HG02884 (cell line): ENCODE measurements at regions not wholly inside any gene's neighbourhood (a gene's known extent, or its start where the extent isn't known, plus 50 kb on each side); places are given as distances from the start of the nearest gene placed in this dataset.
"Not testable (repeated sequence)": the region's sequence is repeated elsewhere in the genome, so short reads cannot be mapped to it uniquely, and the experiment has no call there.

ENCODE experiments used
- ATAC-seq: cut with Tn5 transposase; IDR thresholded peaks from one replicate; pipeline ENCODE4 v1.9.1; 2021; ENCODE audit warnings: mild to moderate bottlenecking, moderate library complexity; ENCODE audit not compliant: unreplicated experiment

- ATAC-seq = no peak
These were observed 833.1 kb downstream of the FLRT2 start for GRCh38 chr14:86363047-86363446.

DNA sequence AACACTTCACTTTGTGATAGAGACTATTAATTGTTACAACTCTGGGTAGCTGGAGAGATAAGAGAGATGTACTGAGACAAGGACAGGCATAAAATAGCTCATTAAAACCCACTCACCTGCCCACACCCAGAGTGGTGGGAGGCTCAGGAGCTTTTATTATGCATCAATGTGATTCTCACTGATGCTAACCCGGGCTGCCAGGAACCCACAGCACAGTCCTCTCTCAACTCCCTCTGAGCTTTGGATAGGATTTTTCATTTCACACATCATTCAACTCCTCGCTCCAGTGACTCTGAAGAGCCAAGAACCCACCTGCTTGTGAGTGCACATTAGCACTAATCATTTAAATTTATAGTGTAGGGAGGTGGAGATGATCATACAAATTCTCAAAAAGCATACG is 827.9 kb downstream of the FLRT2 start:
- no peak for ATAC-seq

DNA sequence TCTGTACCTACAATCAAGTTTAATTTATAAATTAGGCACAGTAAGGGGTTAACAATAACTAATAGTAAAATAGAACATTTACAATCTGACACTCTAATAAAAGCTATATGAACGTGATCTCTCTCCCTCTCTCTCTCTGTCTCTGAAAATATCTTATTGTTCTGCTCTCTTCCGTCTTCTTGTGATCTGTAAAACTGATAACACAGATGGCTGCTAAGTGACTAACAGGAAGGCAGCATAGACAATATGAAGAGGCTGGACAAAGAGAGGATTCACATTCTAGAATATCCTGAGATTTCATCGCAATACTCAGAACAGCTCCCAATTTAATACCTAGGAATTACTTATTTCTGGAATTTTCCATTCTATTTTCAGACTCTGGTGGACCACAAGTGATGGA is 827.2 kb downstream of the FLRT2 start:
- ATAC-seq = no peak

DNA sequence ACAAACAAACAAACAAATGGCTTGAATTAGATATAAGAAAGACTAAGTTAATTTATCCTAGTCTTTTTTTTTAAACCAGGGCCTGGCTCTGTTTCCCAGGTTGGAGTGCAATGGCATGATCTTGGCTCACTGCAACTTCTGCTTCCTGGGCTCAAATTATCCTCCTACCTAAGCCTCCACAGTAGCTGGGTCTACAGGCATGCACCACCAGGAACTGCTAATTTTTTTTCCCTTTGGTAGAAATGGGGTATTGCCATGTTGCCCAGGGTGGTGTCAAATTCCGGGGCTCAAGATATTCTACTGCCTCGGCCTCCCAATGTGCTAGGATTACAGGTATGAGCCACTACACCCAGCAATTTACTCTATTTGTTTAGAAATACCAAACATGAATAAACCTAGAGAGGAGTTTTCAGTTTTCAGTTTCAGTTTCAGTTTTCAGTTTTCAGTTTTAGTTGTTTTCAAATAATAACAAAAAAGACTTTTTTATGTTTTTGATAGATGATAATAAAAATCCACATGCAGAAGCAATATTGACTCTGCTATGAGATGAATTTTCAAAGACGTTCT is 817.0 kb downstream of the FLRT2 start:
- no peak for ATAC-seq

GRCh38 chr14:86334355-86334754 is 804.4 kb downstream of the FLRT2 start:
- no peak for ATAC-seq

- no peak for ATAC-seq
These were observed 803.5 kb downstream of the FLRT2 start for GRCh38 chr14:86333493-86333892.

DNA sequence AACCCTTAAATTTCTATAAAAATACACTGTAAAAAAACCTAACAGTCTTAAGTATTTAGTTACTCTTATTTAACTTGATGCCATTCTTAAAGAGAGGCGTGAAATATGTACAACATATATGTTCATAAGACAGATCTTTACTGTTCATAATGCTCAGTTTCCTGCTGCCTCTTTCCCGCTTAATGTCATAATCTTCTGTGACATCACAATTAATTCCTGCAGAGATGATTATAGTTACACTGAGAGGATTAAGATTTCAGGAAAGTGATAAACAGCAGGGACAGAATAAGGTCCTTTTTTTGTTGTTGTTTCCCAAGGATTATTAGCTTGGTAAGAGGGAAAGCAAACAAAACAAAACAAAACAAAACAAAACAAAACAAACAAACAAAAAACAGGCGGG is 801.4 kb downstream of the FLRT2 start:
- no peak for ATAC-seq

GRCh38 chr14:86321151-86321550 is 791.2 kb downstream of the FLRT2 start:
- no peak for ATAC-seq

DNA sequence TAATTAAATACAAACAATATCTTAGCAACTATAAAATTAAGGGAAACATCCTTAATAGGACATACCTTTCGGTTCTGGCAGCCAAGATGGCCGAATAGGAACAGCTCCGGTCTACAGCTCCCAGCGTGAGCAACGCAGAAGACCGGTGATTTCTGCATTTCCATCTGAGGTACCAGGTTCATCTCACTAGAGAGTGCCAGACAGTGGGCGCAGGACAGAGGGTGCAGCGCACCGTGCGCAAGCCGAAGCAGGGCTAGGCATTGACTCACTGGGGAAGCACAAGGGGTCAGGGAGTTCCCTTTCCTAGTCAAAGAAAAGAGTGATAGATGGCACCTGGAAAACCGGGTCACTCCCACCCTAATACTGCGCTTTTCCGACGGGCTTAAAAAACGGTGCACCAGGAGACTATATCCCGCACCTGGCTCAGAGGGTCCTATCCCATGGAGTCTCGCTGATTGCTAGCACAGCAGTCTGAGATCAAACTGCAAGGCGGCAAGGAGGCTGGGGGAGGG is 782.3 kb downstream of the FLRT2 start:
- ATAC-seq = not testable (repeated sequence)

- ATAC-seq = no peak
These were observed 781.2 kb downstream of the FLRT2 start for GRCh38 chr14:86311151-86311550.

DNA sequence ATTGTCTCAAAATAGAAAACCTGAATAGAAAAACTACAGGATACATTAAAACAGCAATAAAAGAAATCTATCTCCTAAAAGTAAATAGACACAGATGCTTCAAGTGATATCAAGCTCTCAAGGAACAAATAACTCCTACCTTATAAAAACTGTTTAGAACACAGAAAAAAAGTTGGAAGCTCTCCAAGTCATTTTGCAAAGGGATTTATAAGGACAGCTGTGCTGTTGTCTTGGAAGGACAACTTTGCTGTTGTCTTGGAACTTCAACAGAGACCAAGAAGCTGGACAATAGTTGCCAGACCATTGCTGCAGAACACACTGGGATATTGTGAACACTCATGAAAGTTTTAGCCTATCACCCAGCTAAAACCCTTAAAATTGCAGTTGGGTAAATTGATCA is 780.7 kb downstream of the FLRT2 start:
- no peak for ATAC-seq

DNA sequence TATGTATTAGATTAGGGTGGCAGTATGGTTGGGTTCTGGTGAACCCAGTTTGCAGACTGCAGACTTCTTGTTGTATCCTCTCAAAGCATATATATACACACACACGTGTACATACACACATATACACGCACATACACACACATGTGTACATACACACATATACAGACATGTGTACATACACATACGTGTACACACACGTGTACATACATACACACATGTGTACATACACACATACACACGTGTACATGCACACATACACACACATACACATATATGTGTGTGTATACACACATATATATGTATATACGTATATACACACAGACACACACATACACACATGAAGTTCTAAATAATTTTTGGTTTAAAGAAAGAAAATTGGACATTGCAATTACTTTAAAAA is 780.2 kb downstream of the FLRT2 start:
- no peak for ATAC-seq

GRCh38 chr14:86305058-86305457 is 775.1 kb downstream of the FLRT2 start:
- no peak for ATAC-seq

- ATAC-seq = no peak
These were observed 770.0 kb downstream of the FLRT2 start for GRCh38 chr14:86299994-86300393.

GRCh38 chr14:86296173-86296572 is 766.2 kb downstream of the FLRT2 start:
- no peak for ATAC-seq

DNA sequence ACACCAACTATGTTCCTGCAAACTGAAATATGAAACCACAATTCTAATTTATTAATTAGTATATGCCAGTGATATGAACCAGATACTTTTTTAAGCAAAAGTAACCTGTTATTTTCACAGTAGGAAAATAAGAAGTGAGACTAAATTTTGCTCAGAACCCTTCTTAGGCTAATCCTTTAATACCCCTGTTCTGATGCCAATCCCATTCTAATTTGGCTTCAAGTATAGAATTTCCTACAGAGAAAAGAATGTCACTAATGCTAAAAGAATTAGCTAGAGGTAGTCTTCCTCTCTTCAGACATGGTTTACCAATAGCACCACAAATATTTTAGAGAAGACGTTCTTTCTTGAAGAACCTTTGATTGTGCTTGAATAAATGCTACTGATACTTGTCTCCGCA is 758.4 kb downstream of the FLRT2 start:
- ATAC-seq = no peak

GRCh38 chr14:86279405-86279804 is 749.5 kb downstream of the FLRT2 start:
- ATAC-seq = no peak

DNA sequence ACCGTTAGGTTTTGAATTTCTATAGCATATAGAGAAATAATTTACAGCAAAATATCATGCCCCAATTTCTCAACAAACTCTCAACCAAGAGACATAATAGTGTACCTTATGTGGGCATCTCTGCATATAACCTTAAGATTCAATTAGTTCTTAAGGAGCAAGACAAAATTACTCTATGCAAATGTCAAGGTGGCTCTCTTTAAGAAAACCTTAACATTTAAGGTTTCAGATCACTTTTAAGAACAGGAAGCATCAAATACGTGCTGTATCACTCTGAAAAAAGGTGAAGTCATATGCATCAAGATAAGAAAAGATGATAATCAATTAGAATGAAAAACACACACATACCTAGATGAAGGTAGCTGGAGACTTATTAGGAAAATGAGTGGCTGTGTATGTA is 728.0 kb downstream of the FLRT2 start:
- ATAC-seq = no peak

DNA sequence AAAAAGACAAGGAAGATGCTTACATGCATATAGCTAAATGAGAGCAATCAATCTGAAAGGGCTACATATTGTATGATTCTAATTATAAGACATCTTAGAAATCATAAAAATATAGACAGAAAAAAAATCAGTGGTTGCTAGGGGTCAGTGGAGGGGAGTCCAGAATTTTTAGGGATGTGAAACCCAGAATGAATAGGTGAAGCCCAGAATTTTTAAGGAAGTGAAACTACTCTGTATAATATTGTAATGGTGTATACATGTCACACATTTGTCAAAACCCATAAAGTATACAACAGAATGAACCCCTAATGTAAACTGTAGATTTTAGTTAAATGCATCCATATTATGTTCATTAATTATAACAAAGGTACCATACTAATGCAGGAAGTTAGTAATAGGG is 713.2 kb downstream of the FLRT2 start:
- peak; percentile 88 for ATAC-seq

- ATAC-seq = no peak
These were observed 707.8 kb downstream of the FLRT2 start for GRCh38 chr14:86237733-86238132.

GRCh38 chr14:86221755-86222154 is 691.8 kb downstream of the FLRT2 start:
- no peak for ATAC-seq

GRCh38 chr14:86221000-86221399 is 691.1 kb downstream of the FLRT2 start:
- no peak for ATAC-seq

GRCh38 chr14:86217523-86217922 is 687.6 kb downstream of the FLRT2 start:
- no peak for ATAC-seq
